CD8-positive, alpha-beta memory T cell (primary cell): ENCODE measurements at regions not wholly inside any gene's neighbourhood (a gene's known extent, or its start where the extent isn't known, plus 50 kb on each side); places are given as distances from the start of the nearest gene placed in this dataset.

Experiments used
- CTCF ChIA-PET: fragments of 350-600 bp; sonication (Branson Sonifier 250); formaldehyde crosslinking; loops from one replicate; lab custom pipeline; 2021; ENCODE audit warnings: antibody characterized with exemption; lab: Charles Lee
- POLR2A ChIA-PET: fragments of 350-600 bp; sonication (Branson Sonifier 250); formaldehyde crosslinking; loops from one replicate; lab custom pipeline; 2021; ENCODE audit warnings: antibody characterized with exemption; lab: Charles Lee
- DNase-seq, 5 donors: peaks; one replicate each; pipeline versions ENCODE4 v3.0.0 to v3.0.0-alpha.2; 2020 to 2022; ENCODE audit warnings: mixed read lengths in 1 of 5
- H3K27ac ChIP-seq: one replicate; pipeline ENCODE4 v1.7.0; 2013; ENCODE audit warnings: low read depth, mild to moderate bottlenecking, low read length, moderate library complexity
- H3K27me3 ChIP-seq: 2 replicates; pipeline ENCODE4 v1.7.0; 2013; ENCODE audit warnings: low read length, mild to moderate bottlenecking; ENCODE audit not compliant: insufficient read depth, poor library complexity, severe bottlenecking
- H3K36me3 ChIP-seq: 2 replicates; pipeline ENCODE4 v1.7.0; 2013; ENCODE audit warnings: mild to moderate bottlenecking, low read length, moderate library complexity; ENCODE audit not compliant: insufficient read depth
- H3K4me1 ChIP-seq: 2 replicates; pipeline ENCODE4 v1.7.0; 2013; ENCODE audit warnings: mild to moderate bottlenecking, low read length, moderate library complexity; ENCODE audit not compliant: insufficient read depth
- H3K4me3 ChIP-seq: 2 replicates; pipeline ENCODE4 v1.7.0; 2013; ENCODE audit warnings: mild to moderate bottlenecking, low read length
- H3K9me3 ChIP-seq: 2 replicates; pipeline ENCODE4 v1.7.0; 2013; ENCODE audit warnings: mild to moderate bottlenecking, low read length
- H3K27ac Mint-ChIP-seq, 8 donors: one replicate each; pipeline ENCODE4 v1.8.0; 2020 to 2021; ENCODE audit warnings: mixed read lengths in 8 of 8, mild to moderate bottlenecking in 6 of 8, inconsistent platforms in 3 of 8, moderate library complexity in 3 of 8
- H3K27me3 Mint-ChIP-seq, 2 donors: one replicate each; pipeline ENCODE4 v1.8.0; 2020 to 2021; ENCODE audit warnings: mixed read lengths in 2 of 2, mild to moderate bottlenecking in 1 of 2, moderate library complexity in 1 of 2
- H3K36me3 Mint-ChIP-seq, 3 donors: one replicate each; pipeline ENCODE4 v1.8.0; 2020 to 2021; ENCODE audit warnings: mixed read lengths in 3 of 3, inconsistent platforms in 1 of 3, mild to moderate bottlenecking in 1 of 3
- H3K4me1 Mint-ChIP-seq, 3 donors: one replicate each; pipeline ENCODE4 v1.8.0; 2020 to 2021; ENCODE audit warnings: mixed read lengths in 3 of 3, inconsistent platforms in 1 of 3, mild to moderate bottlenecking in 1 of 3
- H3K4me3 Mint-ChIP-seq, 7 donors: one replicate each; pipeline ENCODE4 v1.8.0; 2020 to 2021; ENCODE audit warnings: mixed read lengths in 7 of 7, mild to moderate bottlenecking in 6 of 7, moderate library complexity in 4 of 7, inconsistent platforms in 2 of 7
- H3K9me3 Mint-ChIP-seq, 5 donors: one replicate each; pipeline ENCODE4 v1.8.0; 2020 to 2022; ENCODE audit warnings: mixed read lengths in 5 of 5, mild to moderate bottlenecking in 3 of 5, moderate library complexity in 2 of 5, inconsistent platforms in 1 of 5

- H3K4me1 ChIP-seq = no peaks in the 10 kb centered on the region
Measured at GRCh38 chr4:62210486-62210885, 1010.4 kb downstream of the ADGRL3 start.

GRCh38 chr4:62209757-62210485 lies 1009.8 kb downstream of the ADGRL3 start:
- Mint-ChIP-seq H3K4me1 (no peaks in the 10 kb centered on the region), H3K27ac (no peak overlapping the region), H3K4me3 (no peak overlapping the region), H3K9me3 (peaks cover 2 to 39% (median 15%) of the 10 kb centered on the region in 5 donors), H3K27me3 (no peaks in the 10 kb centered on the region), H3K36me3 (no peaks in the 10 kb centered on the region)
- H3K4me1 ChIP-seq = no peaks in the 10 kb centered on the region
- H3K36me3 ChIP-seq = no peaks in the 10 kb centered on the region
- POLR2A ChIA-PET = no interaction called here
- no peak overlapping the region for H3K4me3 ChIP-seq
- no peak for DNase-seq
- H3K27me3 ChIP-seq = no peaks in the 10 kb centered on the region
- CTCF ChIA-PET = no interaction called here
- H3K9me3 ChIP-seq = no peaks in the 10 kb centered on the region
- H3K27ac ChIP-seq = no peak overlapping the region

More at GRCh38 chr4:62210486-62210885, 1010.4 kb downstream of the ADGRL3 start:
- no peak for DNase-seq
- Histone ChIP-seq H3K27me3 (no peaks in the 10 kb centered on the region), H3K27ac (no peak overlapping the region), H3K9me3 (no peaks in the 10 kb centered on the region), H3K4me3 (no peak overlapping the region), H3K36me3 (no peaks in the 10 kb centered on the region)
- H3K4me3 Mint-ChIP-seq = no peak overlapping the region
- ChIA-PET CTCF (no interaction called here), POLR2A (no interaction called here)
- H3K36me3 Mint-ChIP-seq = no peaks in the 10 kb centered on the region
- no peaks in the 10 kb centered on the region for H3K4me1 Mint-ChIP-seq
- no peak overlapping the region for H3K27ac Mint-ChIP-seq
- no peaks in the 10 kb centered on the region for H3K27me3 Mint-ChIP-seq
- H3K9me3 Mint-ChIP-seq = peaks cover 2 to 39% (median 15%) of the 10 kb centered on the region in 5 donors

- no peaks in the 10 kb centered on the region for H3K36me3 ChIP-seq
- Mint-ChIP-seq H3K27me3 (no peaks in the 10 kb centered on the region), H3K4me3 (no peak overlapping the region), H3K4me1 (no peaks in the 10 kb centered on the region), H3K9me3 (peaks cover 10 to 33% (median 12%) of the 10 kb centered on the region in 5 donors), H3K36me3 (no peaks in the 10 kb centered on the region), H3K27ac (no peak overlapping the region)
- H3K27ac ChIP-seq = no peak overlapping the region
- ChIA-PET CTCF (no interaction called here), POLR2A (no interaction called here)
- H3K4me3 ChIP-seq = no peak overlapping the region
- DNase-seq = no peak
- no peaks in the 10 kb centered on the region for H3K4me1 ChIP-seq
- no peaks in the 10 kb centered on the region for H3K9me3 ChIP-seq
- H3K27me3 ChIP-seq = no peaks in the 10 kb centered on the region
Measured at GRCh38 chr4:62208921-62209320, 1008.8 kb downstream of the ADGRL3 start.

- Mint-ChIP-seq H3K4me1 (no peaks in the 10 kb centered on the region), H3K27ac (no peak overlapping the region), H3K27me3 (no peaks in the 10 kb centered on the region), H3K4me3 (no peak overlapping the region), H3K9me3 (peaks cover 13 to 41% (median 16%) of the 10 kb centered on the region in 5 donors), H3K36me3 (no peaks in the 10 kb centered on the region)
- DNase-seq = no peak
- no peak overlapping the region for H3K27ac ChIP-seq
- no peak overlapping the region for H3K4me3 ChIP-seq
- no peaks in the 10 kb centered on the region for H3K36me3 ChIP-seq
- ChIA-PET CTCF (no interaction called here), POLR2A (no interaction called here)
- no peaks in the 10 kb centered on the region for H3K27me3 ChIP-seq
- H3K9me3 ChIP-seq = no peaks in the 10 kb centered on the region
- H3K4me1 ChIP-seq = no peaks in the 10 kb centered on the region
Measured at GRCh38 chr4:62204136-62204535, 1004.0 kb downstream of the ADGRL3 start.

GRCh38 chr4:62199291-62199810 lies 999.2 kb downstream of the ADGRL3 start:
- no peaks in the 10 kb centered on the region for H3K27me3 Mint-ChIP-seq
- peaks cover 5 to 27% (median 9%) of the 10 kb centered on the region in 5 donors for H3K9me3 Mint-ChIP-seq
- ChIA-PET CTCF (no interaction called here), POLR2A (no interaction called here)
- H3K36me3 Mint-ChIP-seq = no peaks in the 10 kb centered on the region
- Histone ChIP-seq H3K9me3 (no peaks in the 10 kb centered on the region), H3K36me3 (no peaks in the 10 kb centered on the region), H3K4me1 (no peaks in the 10 kb centered on the region), H3K4me3 (no peak overlapping the region), H3K27ac (no peak overlapping the region), H3K27me3 (no peaks in the 10 kb centered on the region)
- no peak overlapping the region for H3K4me3 Mint-ChIP-seq
- no peak for DNase-seq
- no peak overlapping the region for H3K27ac Mint-ChIP-seq
- H3K4me1 Mint-ChIP-seq = no peaks in the 10 kb centered on the region

DNA sequence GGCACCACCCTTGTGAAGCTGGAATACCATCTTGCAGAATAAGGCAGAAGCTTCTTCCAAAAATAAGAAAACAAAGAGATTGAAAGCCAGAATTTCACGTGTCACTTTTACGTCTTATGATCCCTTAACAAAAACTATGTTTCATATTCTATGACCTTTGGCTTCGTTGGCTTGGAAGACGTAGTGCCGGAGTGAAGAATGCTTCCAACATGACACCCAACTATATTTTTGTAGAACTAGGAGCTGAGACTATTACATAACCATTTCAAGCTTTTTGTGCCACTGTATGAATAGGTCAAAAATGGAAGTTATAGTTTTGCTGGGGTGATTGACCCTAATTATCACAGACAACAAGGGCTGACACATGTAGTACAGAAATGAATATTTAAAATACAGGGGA lies 996.2 kb downstream of the ADGRL3 start:
- POLR2A ChIA-PET = no interaction called here
- Histone ChIP-seq H3K27me3 (no peaks in the 10 kb centered on the region), H3K4me3 (no peak overlapping the region), H3K36me3 (no peaks in the 10 kb centered on the region), H3K9me3 (no peaks in the 10 kb centered on the region), H3K27ac (no peak overlapping the region), H3K4me1 (no peaks in the 10 kb centered on the region)
- no peak overlapping the region for H3K27ac Mint-ChIP-seq
- CTCF ChIA-PET = no interaction called here
- peaks cover 2 to 20% (median 6%) of the 10 kb centered on the region in 5 donors for H3K9me3 Mint-ChIP-seq
- no peaks in the 10 kb centered on the region for H3K4me1 Mint-ChIP-seq
- DNase-seq = no peak
- H3K36me3 Mint-ChIP-seq = no peaks in the 10 kb centered on the region
- no peaks in the 10 kb centered on the region for H3K27me3 Mint-ChIP-seq
- H3K4me3 Mint-ChIP-seq = no peak overlapping the region

- CTCF ChIA-PET = no interaction called here
- POLR2A ChIA-PET = no interaction called here
Measured at GRCh38 chr4:62194342-62194741, 994.2 kb downstream of the ADGRL3 start.

GRCh38 chr4:62193761-62194160 lies 993.6 kb downstream of the ADGRL3 start:
- Mint-ChIP-seq H3K27me3 (no peaks in the 10 kb centered on the region), H3K4me3 (no peak overlapping the region), H3K36me3 (no peaks in the 10 kb centered on the region), H3K4me1 (no peaks in the 10 kb centered on the region), H3K9me3 (peaks cover 5 to 19% (median 6%) of the 10 kb centered on the region in 5 donors), H3K27ac (no peak overlapping the region)
- Histone ChIP-seq H3K27me3 (no peaks in the 10 kb centered on the region), H3K36me3 (no peaks in the 10 kb centered on the region), H3K27ac (no peak overlapping the region), H3K4me1 (no peaks in the 10 kb centered on the region), H3K9me3 (no peaks in the 10 kb centered on the region), H3K4me3 (no peak overlapping the region)
- DNase-seq = no peak
- ChIA-PET POLR2A (no interaction called here), CTCF (no interaction called here)

More at GRCh38 chr4:62194342-62194741, 994.2 kb downstream of the ADGRL3 start:
- Mint-ChIP-seq H3K4me1 (no peaks in the 10 kb centered on the region), H3K27me3 (no peaks in the 10 kb centered on the region), H3K36me3 (no peaks in the 10 kb centered on the region), H3K27ac (no peak overlapping the region), H3K9me3 (peaks cover 4 to 20% (median 6%) of the 10 kb centered on the region in 5 donors), H3K4me3 (no peak overlapping the region)
- H3K9me3 ChIP-seq = no peaks in the 10 kb centered on the region
- no peaks in the 10 kb centered on the region for H3K36me3 ChIP-seq
- H3K27me3 ChIP-seq = no peaks in the 10 kb centered on the region
- H3K27ac ChIP-seq = no peak overlapping the region
- DNase-seq = no peak
- no peak overlapping the region for H3K4me3 ChIP-seq
- H3K4me1 ChIP-seq = no peaks in the 10 kb centered on the region
